GM19328 (cell line): ENCODE measurements at regions not wholly inside any gene's neighbourhood (a gene's known extent, or its start where the extent isn't known, plus 50 kb on each side); places are given as distances from the start of the nearest gene placed in this dataset.

ENCODE experiments used
- ATAC-seq: cut with Tn5 transposase; IDR thresholded peaks from one replicate; pipeline ENCODE4 v1.9.1; 2021; ENCODE audit warnings: mild to moderate bottlenecking, moderate library complexity; ENCODE audit not compliant: unreplicated experiment

DNA sequence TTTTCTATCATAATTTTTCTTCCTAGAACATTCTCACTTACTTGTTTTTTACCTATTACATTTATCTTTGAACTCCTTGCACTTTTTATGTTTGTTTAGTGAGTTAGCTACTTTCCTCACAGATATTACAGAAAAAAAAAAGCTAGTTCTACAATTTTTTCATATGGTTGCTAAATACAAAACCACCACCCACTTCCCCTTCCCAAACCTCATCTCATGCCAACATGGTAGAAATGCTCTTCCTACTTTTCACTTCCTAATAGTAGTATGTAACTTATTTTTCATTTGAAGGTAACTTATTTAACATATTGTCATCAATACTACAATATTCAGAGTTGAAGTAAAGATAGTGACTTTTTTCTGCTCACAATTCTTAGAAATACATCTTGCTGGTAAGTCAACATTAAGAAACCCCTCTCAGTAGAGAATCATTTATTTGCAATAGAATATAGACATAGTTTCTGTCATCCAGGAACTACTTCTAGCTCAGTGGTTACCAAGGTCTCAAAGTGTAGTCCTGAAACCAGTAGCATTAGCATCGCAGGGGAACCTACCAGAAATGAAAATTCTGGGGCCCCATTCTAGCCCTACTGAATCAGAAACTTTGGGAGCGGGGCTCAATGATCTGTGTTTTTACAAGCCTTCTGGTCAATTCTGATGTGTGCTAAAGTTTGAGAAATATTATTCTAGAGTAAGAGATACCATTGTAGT lies 1124.6 kb downstream of the DTWD2 start:
- no peak for ATAC-seq

DNA sequence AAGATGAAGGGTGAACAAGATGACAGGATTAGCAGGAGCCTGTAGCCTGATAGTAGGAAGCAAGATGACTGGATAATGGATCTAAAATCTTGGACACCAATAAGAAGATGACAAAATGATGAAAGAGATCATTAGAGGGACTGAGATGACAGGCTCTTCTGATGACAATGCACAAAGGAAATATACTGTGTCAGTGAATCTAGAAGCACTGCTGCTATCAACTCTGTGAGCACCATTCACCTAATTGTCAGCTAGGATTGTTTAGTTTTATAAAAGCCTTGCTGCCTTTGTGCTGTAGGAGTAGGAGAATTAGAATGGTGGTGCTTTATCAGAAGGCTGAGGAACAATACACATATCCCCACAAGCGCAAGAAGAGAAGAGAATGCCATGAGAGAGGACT lies 1127.8 kb downstream of the DTWD2 start:
- no peak for ATAC-seq

DNA sequence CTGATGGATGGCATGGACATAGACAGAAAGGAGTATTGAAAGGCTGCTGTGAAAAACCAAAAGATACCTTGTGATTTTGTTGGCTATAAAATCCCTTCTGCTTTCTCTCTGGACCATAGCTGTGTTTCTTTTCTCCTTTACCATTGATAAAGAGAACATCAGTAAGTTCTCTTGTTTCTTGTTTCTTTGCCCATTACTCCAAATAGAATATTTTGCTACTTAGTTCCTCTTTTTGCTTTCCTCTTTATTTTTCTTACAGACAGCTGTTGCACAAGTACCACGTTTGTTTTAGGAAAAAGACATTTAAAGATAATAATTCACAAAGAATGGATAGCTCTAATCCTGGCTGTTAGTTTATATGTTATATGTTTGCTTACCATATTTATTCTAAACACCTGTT lies 1129.2 kb downstream of the DTWD2 start:
- ATAC-seq = no peak

GRCh38 chr5:117856713-117857112 lies 1131.6 kb downstream of the DTWD2 start:
- no peak for ATAC-seq

DNA sequence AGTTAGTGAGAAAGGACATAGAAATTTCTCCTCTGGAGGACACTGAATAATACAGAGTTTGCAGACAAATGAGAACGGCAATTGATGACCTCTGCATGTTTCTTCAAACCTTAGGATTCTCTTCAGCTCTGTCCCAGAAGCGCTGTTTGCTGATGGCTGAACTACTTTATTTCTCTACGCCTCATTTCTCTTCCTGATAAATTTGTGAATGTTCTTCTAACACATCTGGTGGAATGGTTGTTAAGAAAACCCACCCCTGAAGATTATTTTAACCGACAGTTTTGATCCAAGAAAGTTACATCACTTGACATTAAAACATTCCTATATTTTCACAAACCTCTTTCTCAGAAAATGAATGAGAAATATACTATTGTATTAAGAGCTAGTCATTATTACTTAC lies 1150.6 kb downstream of the DTWD2 start:
- ATAC-seq = no peak

- no peak for ATAC-seq
These were observed 1154.7 kb downstream of the DTWD2 start for GRCh38 chr5:117833691-117834090.

DNA sequence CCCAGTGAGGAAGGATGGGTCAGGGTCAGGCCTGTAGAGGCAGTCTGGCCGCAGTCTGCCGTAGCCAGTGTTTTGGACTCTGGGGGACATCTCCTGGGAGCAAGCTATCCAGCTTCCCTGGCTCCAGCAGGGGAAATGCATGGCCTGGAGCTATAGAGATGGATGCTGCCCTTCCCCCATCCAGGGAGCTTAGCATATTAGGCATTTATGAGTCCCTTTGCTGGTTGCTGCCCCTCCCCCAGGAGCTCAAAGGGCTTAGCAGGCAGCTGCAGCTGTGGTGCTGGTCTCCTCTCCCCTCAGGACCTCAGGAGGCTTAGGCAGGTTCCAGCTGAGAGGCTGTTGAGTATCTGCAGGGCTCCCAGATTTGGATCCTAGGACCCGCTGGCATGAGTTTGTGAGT lies 1158.7 kb downstream of the DTWD2 start:
- no peak for ATAC-seq

- no peak for ATAC-seq
These were observed 1174.5 kb downstream of the DTWD2 start for GRCh38 chr5:117813850-117814249.

DNA sequence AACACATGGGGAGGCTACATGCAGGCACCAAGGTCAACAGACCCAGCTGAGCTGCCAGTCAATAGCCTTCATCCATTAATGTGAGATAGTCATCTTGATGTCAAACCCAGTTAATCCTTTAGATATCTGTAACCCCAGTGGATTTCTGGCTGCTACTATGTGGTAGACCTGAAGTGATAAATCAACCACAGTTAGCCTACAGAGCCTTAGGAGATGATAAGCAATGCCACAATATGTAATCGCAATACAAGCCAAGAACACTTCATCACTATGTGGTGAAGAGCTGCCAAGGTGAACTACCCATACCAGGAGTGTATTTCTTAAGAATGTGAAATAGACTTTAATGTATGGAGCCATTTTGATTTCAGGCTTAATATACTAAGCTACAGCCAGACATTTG lies 1175.5 kb downstream of the DTWD2 start:
- no peak for ATAC-seq

DNA sequence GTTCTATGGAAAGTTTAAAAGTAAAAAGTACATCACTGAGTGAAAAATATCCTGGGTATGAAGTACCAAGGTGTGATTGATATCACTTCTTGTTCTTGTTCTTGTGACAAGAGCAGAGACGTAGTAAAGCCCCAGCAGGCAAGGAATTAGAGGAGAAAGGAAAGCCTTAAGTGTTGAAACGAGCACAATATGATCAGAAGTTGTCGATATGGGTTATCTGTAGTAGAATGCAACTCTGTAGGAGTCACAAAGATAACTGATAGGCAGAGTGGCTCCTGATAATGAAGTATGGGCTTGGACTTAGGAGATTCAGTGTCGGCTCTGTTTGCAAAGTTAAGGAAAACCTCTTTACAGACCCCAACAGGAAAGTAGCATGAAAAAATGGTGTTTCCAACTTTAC lies 1179.1 kb downstream of the DTWD2 start:
- no peak for ATAC-seq

- ATAC-seq = no peak
These were observed 1183.3 kb downstream of the DTWD2 start for GRCh38 chr5:117805058-117805457.

GRCh38 chr5:117803533-117803932 lies 1184.8 kb downstream of the DTWD2 start:
- no peak for ATAC-seq

DNA sequence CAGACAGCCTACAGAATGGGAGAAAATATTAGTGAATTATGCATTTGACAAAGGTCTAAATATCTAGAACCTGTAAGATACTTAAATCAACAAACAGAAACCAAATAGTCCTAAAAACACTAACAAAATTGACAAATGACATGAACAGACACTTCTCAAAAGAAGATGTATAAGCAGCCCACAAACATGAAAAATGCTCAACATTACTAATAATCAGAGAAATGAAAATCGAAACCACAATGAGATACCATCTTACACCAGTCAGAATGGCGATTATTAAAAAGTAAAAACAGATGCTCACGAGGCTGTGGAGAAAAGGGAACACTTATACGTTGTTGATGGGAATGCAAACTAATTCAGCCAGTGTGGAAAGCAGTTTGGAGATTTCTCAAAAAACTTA lies 1186.8 kb downstream of the DTWD2 start:
- ATAC-seq = no peak

GRCh38 chr5:117800261-117800660 lies 1188.1 kb downstream of the DTWD2 start:
- no peak for ATAC-seq

DNA sequence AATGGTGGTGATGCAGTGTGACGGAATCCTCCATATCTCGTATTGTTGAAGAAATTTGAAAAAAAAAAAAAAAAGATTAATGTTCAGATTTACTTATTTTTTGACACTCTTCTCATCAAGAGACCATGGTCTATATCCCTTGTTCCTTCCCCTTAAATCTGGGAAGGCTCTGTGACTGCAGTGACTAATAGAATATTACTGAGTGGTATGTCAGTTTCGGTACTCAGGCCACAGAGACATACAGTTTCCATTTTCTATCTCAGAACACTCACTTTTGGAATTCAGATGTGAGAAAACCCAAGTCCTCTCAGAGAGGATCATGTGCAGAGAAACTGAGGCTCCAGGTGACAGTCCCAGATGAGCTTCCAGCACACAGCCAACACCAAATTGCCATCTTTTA lies 1193.5 kb downstream of the DTWD2 start:
- ATAC-seq = no peak

GRCh38 chr5:117793963-117794362 lies 1194.4 kb downstream of the DTWD2 start:
- no peak for ATAC-seq

DNA sequence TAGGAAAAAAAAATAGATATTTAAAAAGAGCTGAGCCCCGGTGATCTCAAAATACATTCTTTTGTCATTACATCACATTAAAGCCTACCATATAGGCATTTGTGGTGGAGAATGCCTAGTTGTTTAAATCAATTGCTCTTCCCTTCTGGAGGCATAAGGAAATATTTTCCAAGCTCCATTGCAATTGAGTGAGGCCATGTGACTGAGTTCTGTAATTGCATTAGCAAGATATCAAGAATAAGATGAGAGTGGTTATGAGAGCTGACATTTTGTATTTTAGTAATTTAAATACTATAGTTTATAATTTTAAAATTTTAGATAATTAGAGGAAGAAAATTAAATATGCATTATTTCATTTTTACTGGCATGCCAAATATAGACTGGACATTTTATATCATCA lies 1195.9 kb downstream of the DTWD2 start:
- no peak for ATAC-seq

- no peak for ATAC-seq
These were observed 1199.8 kb downstream of the DTWD2 start for GRCh38 chr5:117788596-117788995.

DNA sequence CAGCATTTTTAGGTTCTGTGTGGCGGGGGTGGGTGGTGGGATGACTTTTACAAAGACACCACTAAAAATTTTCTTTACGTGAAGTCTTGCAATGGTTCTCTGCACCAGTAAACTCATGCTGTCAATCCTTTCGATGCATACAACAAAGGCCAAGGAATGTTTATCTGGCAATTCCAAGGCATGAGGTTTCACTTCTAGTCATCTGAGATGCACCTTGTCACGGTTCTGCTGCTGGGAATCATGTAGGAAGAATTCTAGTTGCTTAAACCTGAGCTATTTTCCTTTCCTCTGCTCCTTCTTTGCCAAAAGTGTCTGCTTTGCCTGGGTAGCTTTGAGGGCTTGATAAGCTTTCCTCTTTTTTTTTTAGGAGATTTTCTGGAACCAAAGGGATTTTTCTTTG lies 1204.5 kb upstream of the SEMA6A start:
- ATAC-seq = no peak

DNA sequence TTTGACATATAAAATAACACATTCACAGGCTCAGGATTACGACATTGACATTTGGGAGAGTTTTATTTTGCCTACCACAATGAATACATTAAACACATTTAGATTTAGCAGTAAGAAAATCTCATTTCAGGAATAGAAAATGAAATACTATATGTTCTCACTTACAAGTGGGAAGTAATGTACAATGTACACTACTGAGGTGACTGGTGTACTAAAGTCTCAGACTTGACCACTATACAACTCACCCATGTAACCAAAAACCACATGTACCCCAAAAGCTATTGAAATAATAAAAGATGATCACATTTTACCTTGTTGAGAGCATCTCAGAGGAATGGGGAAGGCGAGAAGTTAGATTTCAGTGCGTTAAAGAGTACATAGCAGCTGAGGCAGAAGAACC lies 1202.4 kb upstream of the SEMA6A start:
- no peak for ATAC-seq

GRCh38 chr5:117769877-117770276 lies 1195.3 kb upstream of the SEMA6A start:
- ATAC-seq = no peak

GRCh38 chr5:117763271-117763670 lies 1188.6 kb upstream of the SEMA6A start:
- no peak for ATAC-seq

- ATAC-seq = no peak
These were observed 1186.6 kb upstream of the SEMA6A start for GRCh38 chr5:117761186-117761585.
